ENCODE measurements at regions not wholly inside any gene's neighbourhood (a gene's known extent, or its start where the extent isn't known, plus 50 kb on each side); places are given as distances from the start of the nearest gene placed in this dataset.

DNA sequence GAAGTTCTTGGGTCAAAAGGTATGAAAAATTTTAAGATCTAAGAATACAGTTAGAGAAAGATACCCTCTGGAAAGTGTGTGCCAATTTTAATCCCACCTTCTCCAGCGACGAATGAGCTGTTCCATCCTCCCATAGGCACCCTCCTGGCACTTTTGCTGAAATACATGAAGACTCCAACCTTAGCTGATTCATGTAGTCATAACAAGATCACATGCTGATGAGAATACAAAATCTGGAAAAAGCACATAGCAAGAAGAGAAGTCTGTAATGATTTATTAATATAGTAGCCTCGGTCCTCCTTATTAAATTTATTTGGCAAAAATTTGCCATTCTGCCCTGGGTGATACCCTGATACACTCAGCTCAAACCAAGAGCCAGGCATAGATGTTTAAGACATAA, 88.9 kb downstream of the CCR1 start:
- Histone ChIP-seq H3K27ac (ENCODE audit: low read depth in 1 of 2, low read length in 2 of 2) (no peak overlapping the region), H2AFZ (ENCODE audit: insufficient read depth, low read depth, low read length, poor library complexity, severe bottlenecking) (no peak overlapping the region), H3K4me3 (replicated peaks in 1 of 3; ENCODE audit: low read depth in 2 of 3, low read length in 3 of 3) (no peak overlapping the region), H3K79me2 (ENCODE audit: insufficient read depth, low read length) (no peaks in the 10 kb centered on the region), H3K36me3 (replicated peaks in 1 of 2; ENCODE audit: control insufficient read depth in 1 of 2, insufficient read depth in 2 of 2, low read length in 2 of 2) (no peaks in the 10 kb centered on the region), H3K4me2 (replicated peaks; ENCODE audit: extremely low read depth, low read length, poor library complexity, severe bottlenecking) (no peak overlapping the region), H4K20me1 (ENCODE audit: insufficient read depth, low read length) (no peaks in the 10 kb centered on the region), H3K27me3 (ENCODE audit: control insufficient read depth in 2 of 2, insufficient read depth in 2 of 2, low read length in 2 of 2) (no peaks in the 10 kb centered on the region), H3K9me3 (replicated peaks in 1 of 2; ENCODE audit: control insufficient read depth in 1 of 2, insufficient read depth in 1 of 2, low read length in 2 of 2) (no peaks in the 10 kb centered on the region), H3K4me1 (ENCODE audit: control insufficient read depth in 1 of 2, insufficient read depth in 2 of 2, low read length in 2 of 2) (peaks cover 48 to 50% of the 10 kb centered on the region in 2 donors), H3K9ac (ENCODE audit: insufficient read depth, low read length, poor library complexity, severe bottlenecking) (no peak overlapping the region)
- H3K36me3 Mint-ChIP-seq = peaks cover 0 to 4% of the 10 kb centered on the region in 2 donors
- peaks cover 51% of the 10 kb centered on the region for H3K4me1 Mint-ChIP-seq
- intact Hi-C loops (cut with micrococcal nuclease) = no loop called here
- no peak for TF ChIP-seq CTCF (IDR thresholded peaks at IDR 0.05)
- 100% methylated on average over 2 of the region's 3 CpGs for WGBS (ENCODE audit: insufficient coverage)
- DNase-seq = no peak
- H3K4me3 Mint-ChIP-seq = no peak overlapping the region
- no peak overlapping the region for H3K27ac Mint-ChIP-seq
- no peaks in the 10 kb centered on the region for H3K27me3 Mint-ChIP-seq (ENCODE audit: low read depth in 3 of 3)
- H3K9me3 Mint-ChIP-seq = peaks cover 0 to 2% (median 0%) of the 10 kb centered on the region in 7 donors

DNA sequence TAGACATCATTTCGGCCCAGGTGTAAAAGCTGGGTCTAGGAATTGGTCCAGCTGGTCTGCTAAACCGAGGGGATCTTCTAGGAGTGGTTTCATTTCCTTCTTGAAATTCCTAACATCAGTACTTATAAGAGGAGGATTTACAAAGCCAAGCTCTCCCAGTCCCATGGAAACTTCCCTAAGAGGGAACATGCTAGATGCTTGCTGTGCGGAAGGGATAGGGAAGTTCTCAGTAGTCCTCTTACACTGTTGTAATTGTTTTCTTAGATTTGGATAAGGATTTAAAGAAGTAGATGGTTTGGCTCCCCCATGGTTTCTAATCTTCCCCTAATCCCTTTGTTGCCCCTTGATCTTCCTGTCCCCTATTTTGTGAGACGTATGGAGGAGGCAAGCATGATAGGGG, 89.7 kb upstream of the XCR1 start:
- peak overlapping the region in 4 of 7 donors; percentile 8 to 66 (median 28) for H3K27ac Mint-ChIP-seq
- H3K9ac ChIP-seq (ENCODE audit: insufficient read depth, low read length, poor library complexity, severe bottlenecking) = no peak overlapping the region
- no peak overlapping the region for H3K4me3 ChIP-seq (replicated peaks in 1 of 3; ENCODE audit: low read depth in 2 of 3, low read length in 3 of 3)
- peaks cover 57% of the 10 kb centered on the region for H3K4me1 Mint-ChIP-seq
- H3K9me3 ChIP-seq (replicated peaks in 1 of 2; ENCODE audit: control insufficient read depth in 1 of 2, insufficient read depth in 1 of 2, low read length in 2 of 2) = no peaks in the 10 kb centered on the region
- no peaks in the 10 kb centered on the region for H3K27me3 Mint-ChIP-seq (ENCODE audit: low read depth in 3 of 3)
- intact Hi-C loops (cut with micrococcal nuclease) = loop anchor here in 1 of 2 donors (2.0 kb wide), 1 partner anchor 14 kb away; no protein-coding TSS in a partner anchor
- no peak overlapping the region for H3K4me3 Mint-ChIP-seq
- H3K79me2 ChIP-seq (ENCODE audit: insufficient read depth, low read length) = no peaks in the 10 kb centered on the region
- peaks cover 0 to 2% (median 0%) of the 10 kb centered on the region in 7 donors for H3K9me3 Mint-ChIP-seq
- peak in 2 of 3 donors; percentile 41 to 59 for DNase-seq
- H3K4me1 ChIP-seq (ENCODE audit: control insufficient read depth in 1 of 2, insufficient read depth in 2 of 2, low read length in 2 of 2) = peaks cover 51 to 58% of the 10 kb centered on the region in 2 donors
- peaks cover 0 to 4% of the 10 kb centered on the region in 2 donors for H3K36me3 Mint-ChIP-seq
- H2AFZ ChIP-seq (ENCODE audit: insufficient read depth, low read depth, low read length, poor library complexity, severe bottlenecking) = no peak overlapping the region
- H3K27me3 ChIP-seq (ENCODE audit: control insufficient read depth in 2 of 2, insufficient read depth in 2 of 2, low read length in 2 of 2) = no peaks in the 10 kb centered on the region
- peak overlapping the region in 1 of 2 donors; percentile 46 for H3K27ac ChIP-seq (ENCODE audit: low read depth in 1 of 2, low read length in 2 of 2)
- no CpG with 5 or more reads among the region's 4 CpGs for WGBS (ENCODE audit: insufficient coverage)
- no peaks in the 10 kb centered on the region for H4K20me1 ChIP-seq (ENCODE audit: insufficient read depth, low read length)
- H3K4me2 ChIP-seq (replicated peaks; ENCODE audit: extremely low read depth, low read length, poor library complexity, severe bottlenecking) = no peak overlapping the region
- no peaks in the 10 kb centered on the region for H3K36me3 ChIP-seq (replicated peaks in 1 of 2; ENCODE audit: control insufficient read depth in 1 of 2, insufficient read depth in 2 of 2, low read length in 2 of 2)
- no peak for TF ChIP-seq CTCF (IDR thresholded peaks at IDR 0.05)

All from CD14-positive monocyte (primary cell).